Ovary (tissue), 3 donors: ENCODE measurements at regions not wholly inside any gene's neighbourhood (a gene's known extent, or its start where the extent isn't known, plus 50 kb on each side); places are given as distances from the start of the nearest gene placed in this dataset.

Experiments
- CTCF ChIP-seq, 3 donors: fragments of 450-650 bp in 2 of 3; fragments of 200-600 bp in 1 of 3; IDR thresholded peaks; one replicate each; pipeline versions ENCODE4 v1.5.1 to v1.8.0; 2016 to 2022; ENCODE audit warnings: antibody characterized with exemption in 3 of 3, mild to moderate bottlenecking in 1 of 3
- EP300 ChIP-seq: sonication (generic); formaldehyde crosslinking; IDR thresholded peaks from one replicate; pipeline ENCODE4 v1.6.1; 2017; ENCODE audit warnings: antibody characterized with exemption
- POLR2A ChIP-seq: fragments of 450-650 bp; IDR thresholded peaks from one replicate; pipeline ENCODE4 v1.6.1; 2017; ENCODE audit warnings: antibody characterized with exemption, mild to moderate bottlenecking, moderate library complexity
- donor health status: DM: no; HTN: no; CAD: no.

DNA sequence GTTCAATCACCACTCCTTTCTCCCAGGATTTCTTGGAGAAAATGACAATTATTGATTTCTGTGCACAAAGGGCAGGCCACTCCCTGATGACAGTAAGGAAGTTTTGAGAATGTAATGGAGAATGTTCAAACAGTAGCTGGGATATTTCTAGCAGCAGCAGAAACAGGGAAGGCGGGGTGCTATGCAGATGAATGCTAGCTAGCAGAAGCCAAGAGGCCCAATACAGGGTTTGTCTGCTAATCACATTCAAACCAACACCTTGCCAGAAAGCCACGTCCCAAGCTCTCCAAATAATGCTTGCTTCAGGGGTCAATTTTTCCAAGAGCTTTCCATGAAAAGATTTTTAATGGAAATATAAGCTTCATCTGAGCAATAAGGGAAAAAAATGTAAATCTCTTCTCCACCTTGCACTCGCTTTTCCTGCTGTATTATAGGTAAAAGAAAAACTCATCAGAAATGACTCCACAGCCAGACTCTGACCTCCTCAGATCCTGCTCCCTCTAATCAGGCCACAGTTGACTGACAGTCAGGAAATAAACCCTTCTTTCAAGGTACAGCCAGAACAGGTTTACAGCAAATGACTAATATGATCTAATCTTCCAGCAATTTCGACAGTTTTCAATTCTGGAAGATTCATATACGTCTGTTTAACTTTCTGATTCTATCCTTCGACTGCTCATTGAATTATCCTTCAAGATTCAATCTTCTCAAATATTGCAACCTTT is 84.7 kb upstream of the PCDH19 start:
- no peak for TF ChIP-seq CTCF (IDR thresholded peaks at IDR 0.05)
- TF ChIP-seq POLR2A = no peak
- no peak for TF ChIP-seq EP300
